ENCODE measurements at regions not wholly inside any gene's neighbourhood (a gene's known extent, or its start where the extent isn't known, plus 50 kb on each side); places are given as distances from the start of the nearest gene placed in this dataset.

GRCh38 chr7:52077571-52077970 lies 761.0 kb upstream of the COBL start:
- Mint-ChIP-seq H3K9me3 (ENCODE audit: low read depth, unreplicated experiment) (peaks cover 17% of the 10 kb centered on the region), H3K4me1 (ENCODE audit: low read depth, unreplicated experiment) (no peaks in the 10 kb centered on the region), H3K27me3 (ENCODE audit: unreplicated experiment) (no peaks in the 10 kb centered on the region), H3K27ac (ENCODE audit: unreplicated experiment) (no peak overlapping the region), H3K4me3 (ENCODE audit: low read depth, unreplicated experiment) (no peak overlapping the region), H3K36me3 (ENCODE audit: insufficient read depth, unreplicated experiment) (no peaks in the 10 kb centered on the region)
- TF ChIP-seq, protein P1, sequence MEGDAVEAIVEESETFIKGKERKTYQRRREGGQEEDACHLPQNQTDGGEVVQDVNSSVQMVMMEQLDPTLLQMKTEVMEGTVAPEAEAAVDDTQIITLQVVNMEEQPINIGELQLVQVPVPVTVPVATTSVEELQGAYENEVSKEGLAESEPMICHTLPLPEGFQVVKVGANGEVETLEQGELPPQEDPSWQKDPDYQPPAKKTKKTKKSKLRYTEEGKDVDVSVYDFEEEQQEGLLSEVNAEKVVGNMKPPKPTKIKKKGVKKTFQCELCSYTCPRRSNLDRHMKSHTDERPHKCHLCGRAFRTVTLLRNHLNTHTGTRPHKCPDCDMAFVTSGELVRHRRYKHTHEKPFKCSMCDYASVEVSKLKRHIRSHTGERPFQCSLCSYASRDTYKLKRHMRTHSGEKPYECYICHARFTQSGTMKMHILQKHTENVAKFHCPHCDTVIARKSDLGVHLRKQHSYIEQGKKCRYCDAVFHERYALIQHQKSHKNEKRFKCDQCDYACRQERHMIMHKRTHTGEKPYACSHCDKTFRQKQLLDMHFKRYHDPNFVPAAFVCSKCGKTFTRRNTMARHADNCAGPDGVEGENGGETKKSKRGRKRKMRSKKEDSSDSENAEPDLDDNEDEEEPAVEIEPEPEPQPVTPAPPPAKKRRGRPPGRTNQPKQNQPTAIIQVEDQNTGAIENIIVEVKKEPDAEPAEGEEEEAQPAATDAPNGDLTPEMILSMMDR (IDR thresholded peaks at IDR 0.05; ENCODE audit: unreplicated experiment), result no peak
- BruUV-seq (replicated peaks), result no TSS peak
- intact Hi-C loops (cut with micrococcal nuclease; ENCODE audit: unreplicated experiment), result no loop called here
- CTCF ChIA-PET, result no interaction called here
- DNase-seq, result no peak

GRCh38 chr7:52074912-52075311 lies 758.3 kb upstream of the COBL start:
- BruUV-seq (replicated peaks), result no TSS peak
- H3K4me3 Mint-ChIP-seq (ENCODE audit: low read depth, unreplicated experiment), result no peak overlapping the region
- H3K27me3 Mint-ChIP-seq (ENCODE audit: unreplicated experiment), result no peaks in the 10 kb centered on the region
- no peak for DNase-seq
- H3K27ac Mint-ChIP-seq (ENCODE audit: unreplicated experiment), result no peak overlapping the region
- H3K4me1 Mint-ChIP-seq (ENCODE audit: low read depth, unreplicated experiment), result no peaks in the 10 kb centered on the region
- H3K9me3 Mint-ChIP-seq (ENCODE audit: low read depth, unreplicated experiment), result peaks cover 23% of the 10 kb centered on the region
- intact Hi-C loops (cut with micrococcal nuclease; ENCODE audit: unreplicated experiment), result no loop called here
- no peaks in the 10 kb centered on the region for H3K36me3 Mint-ChIP-seq (ENCODE audit: insufficient read depth, unreplicated experiment)
- CTCF ChIA-PET, result no interaction called here
- TF ChIP-seq, protein P1 (IDR thresholded peaks at IDR 0.05; ENCODE audit: unreplicated experiment), result no peak

DNA sequence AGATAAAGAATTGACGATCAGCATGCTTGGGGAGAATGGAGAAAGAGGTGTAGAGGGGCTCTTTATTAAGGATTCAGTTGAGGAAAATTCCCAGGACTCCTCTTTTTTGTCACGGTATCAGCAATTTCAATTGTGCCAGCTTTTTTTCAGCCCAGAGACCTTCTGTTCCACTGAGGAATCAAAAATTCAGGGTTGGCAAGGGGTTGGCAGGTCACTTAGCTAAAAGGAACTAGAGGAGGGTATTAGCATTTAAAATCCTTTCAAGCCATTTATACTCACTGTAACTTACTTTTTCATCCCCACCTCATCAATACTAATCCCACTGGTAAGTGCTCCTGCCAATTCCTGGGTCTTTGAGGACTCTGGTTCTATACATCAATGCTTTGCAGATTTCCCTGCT lies 757.5 kb upstream of the COBL start:
- TF ChIP-seq, protein P1 (IDR thresholded peaks at IDR 0.05; ENCODE audit: unreplicated experiment), result no peak

DNA sequence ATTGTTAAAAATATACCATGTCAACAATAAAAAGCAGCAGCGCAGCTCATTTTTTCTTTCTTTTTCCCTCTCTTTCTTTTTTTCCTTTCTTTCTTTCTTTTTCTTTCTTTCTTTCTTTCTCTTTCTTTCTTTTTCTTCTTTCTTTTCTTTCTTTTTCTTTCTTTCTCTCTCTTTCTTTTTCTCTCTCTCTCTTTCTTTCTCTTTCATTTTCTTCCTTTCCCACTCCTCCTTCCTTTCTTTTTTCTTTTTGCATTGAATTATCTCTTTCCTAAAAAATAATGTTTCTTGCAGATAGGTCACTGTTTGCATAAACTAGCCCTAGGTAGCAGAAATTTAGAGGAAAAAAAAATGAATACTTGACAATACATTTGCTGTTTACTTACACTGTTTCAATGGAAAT lies 755.1 kb upstream of the COBL start:
- intact Hi-C loops (cut with micrococcal nuclease; ENCODE audit: unreplicated experiment), result no loop called here
- H3K9me3 Mint-ChIP-seq (ENCODE audit: low read depth, unreplicated experiment), result peaks cover 17% of the 10 kb centered on the region
- TF ChIP-seq, protein P1 (IDR thresholded peaks at IDR 0.05; ENCODE audit: unreplicated experiment), result no peak
- no peak overlapping the region for H3K4me3 Mint-ChIP-seq (ENCODE audit: low read depth, unreplicated experiment)
- no TSS peak for BruUV-seq (replicated peaks)
- DNase-seq, result no peak
- no peaks in the 10 kb centered on the region for H3K36me3 Mint-ChIP-seq (ENCODE audit: insufficient read depth, unreplicated experiment)
- H3K4me1 Mint-ChIP-seq (ENCODE audit: low read depth, unreplicated experiment), result no peaks in the 10 kb centered on the region
- CTCF ChIA-PET, result interaction anchor here (0.7 kb wide), 1 partner anchor 157 kb away, joined by 3 read pairs; no protein-coding TSS in a partner anchor
- no peak overlapping the region for H3K27ac Mint-ChIP-seq (ENCODE audit: unreplicated experiment)
- H3K27me3 Mint-ChIP-seq (ENCODE audit: unreplicated experiment), result no peaks in the 10 kb centered on the region

More for the DNA sequence above, 757.5 kb upstream of the COBL start:
- CTCF ChIA-PET, result no interaction called here
- no peaks in the 10 kb centered on the region for H3K27me3 Mint-ChIP-seq (ENCODE audit: unreplicated experiment)
- H3K4me3 Mint-ChIP-seq (ENCODE audit: low read depth, unreplicated experiment), result no peak overlapping the region
- no peaks in the 10 kb centered on the region for H3K4me1 Mint-ChIP-seq (ENCODE audit: low read depth, unreplicated experiment)
- no TSS peak for BruUV-seq (replicated peaks)
- intact Hi-C loops (cut with micrococcal nuclease; ENCODE audit: unreplicated experiment), result no loop called here
- H3K27ac Mint-ChIP-seq (ENCODE audit: unreplicated experiment), result no peak overlapping the region
- H3K9me3 Mint-ChIP-seq (ENCODE audit: low read depth, unreplicated experiment), result peaks cover 21% of the 10 kb centered on the region
- DNase-seq, result no peak
- no peaks in the 10 kb centered on the region for H3K36me3 Mint-ChIP-seq (ENCODE audit: insufficient read depth, unreplicated experiment)

All from Calu3 (cell line).